ENCODE measurements at regions not wholly inside any gene's neighbourhood (a gene's known extent, or its start where the extent isn't known, plus 50 kb on each side); places are given as distances from the start of the nearest gene placed in this dataset.

GRCh38 chr15:93241696-93242585 lies 152.9 kb upstream of the RGMA start:
- ATAC-seq (ENCODE audit: insufficient number of reproducible peaks, low FRiP score, low read depth) (no peak), DNase-seq (ENCODE audit: low spot score) (no peak)
- Histone ChIP-seq H3K27ac (no peak overlapping the region), H3K9me3 (no peaks in the 10 kb centered on the region), H3K36me3 (no peaks in the 10 kb centered on the region), H3K27me3 (replicated peaks; ENCODE audit: insufficient read depth) (no peaks in the 10 kb centered on the region), H3K4me1 (ENCODE audit: control insufficient read depth in 1 of 2, low read depth in 2 of 2) (no peaks in the 10 kb centered on the region), H3K4me3 (no peak overlapping the region)
- TF ChIP-seq, protein P1, sequence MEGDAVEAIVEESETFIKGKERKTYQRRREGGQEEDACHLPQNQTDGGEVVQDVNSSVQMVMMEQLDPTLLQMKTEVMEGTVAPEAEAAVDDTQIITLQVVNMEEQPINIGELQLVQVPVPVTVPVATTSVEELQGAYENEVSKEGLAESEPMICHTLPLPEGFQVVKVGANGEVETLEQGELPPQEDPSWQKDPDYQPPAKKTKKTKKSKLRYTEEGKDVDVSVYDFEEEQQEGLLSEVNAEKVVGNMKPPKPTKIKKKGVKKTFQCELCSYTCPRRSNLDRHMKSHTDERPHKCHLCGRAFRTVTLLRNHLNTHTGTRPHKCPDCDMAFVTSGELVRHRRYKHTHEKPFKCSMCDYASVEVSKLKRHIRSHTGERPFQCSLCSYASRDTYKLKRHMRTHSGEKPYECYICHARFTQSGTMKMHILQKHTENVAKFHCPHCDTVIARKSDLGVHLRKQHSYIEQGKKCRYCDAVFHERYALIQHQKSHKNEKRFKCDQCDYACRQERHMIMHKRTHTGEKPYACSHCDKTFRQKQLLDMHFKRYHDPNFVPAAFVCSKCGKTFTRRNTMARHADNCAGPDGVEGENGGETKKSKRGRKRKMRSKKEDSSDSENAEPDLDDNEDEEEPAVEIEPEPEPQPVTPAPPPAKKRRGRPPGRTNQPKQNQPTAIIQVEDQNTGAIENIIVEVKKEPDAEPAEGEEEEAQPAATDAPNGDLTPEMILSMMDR (IDR thresholded peaks at IDR 0.05), result no peak

DNA sequence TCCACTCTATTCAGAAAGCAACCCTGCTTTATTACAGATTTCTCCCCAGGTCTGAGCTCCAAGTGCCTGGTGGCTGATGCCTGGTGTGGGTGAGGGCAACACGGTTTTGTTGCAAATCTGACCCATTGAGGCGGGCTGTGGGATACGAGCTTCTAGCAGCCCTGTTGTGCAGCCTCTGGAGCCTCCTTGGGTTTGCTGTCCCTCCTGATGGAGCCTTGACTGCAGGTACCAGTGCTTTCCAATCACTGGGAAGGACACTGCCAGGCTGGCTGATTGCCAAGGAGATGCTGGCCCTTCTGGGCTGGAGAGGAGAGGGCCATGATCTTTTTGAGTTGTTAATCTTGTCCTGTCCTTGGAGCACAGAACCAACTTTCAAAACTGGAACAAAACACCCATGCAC lies 151.0 kb upstream of the RGMA start:
- TF ChIP-seq, protein P1 (IDR thresholded peaks at IDR 0.05), result no peak
- Histone ChIP-seq H3K9me3 (no peaks in the 10 kb centered on the region), H3K36me3 (no peaks in the 10 kb centered on the region), H3K27ac (no peak overlapping the region), H3K4me1 (ENCODE audit: control insufficient read depth in 1 of 2, low read depth in 2 of 2) (no peaks in the 10 kb centered on the region), H3K4me3 (no peak overlapping the region), H3K27me3 (replicated peaks; ENCODE audit: insufficient read depth) (no peaks in the 10 kb centered on the region)
- DNase-seq (ENCODE audit: low spot score) (no peak), ATAC-seq (ENCODE audit: insufficient number of reproducible peaks, low FRiP score, low read depth) (no peak)

GRCh38 chr15:93239591-93239990 lies 150.6 kb upstream of the RGMA start:
- H3K27me3 ChIP-seq (replicated peaks; ENCODE audit: insufficient read depth), result no peaks in the 10 kb centered on the region
- H3K4me3 ChIP-seq, result no peak overlapping the region
- TF ChIP-seq, protein P1 (IDR thresholded peaks at IDR 0.05), result no peak
- no peaks in the 10 kb centered on the region for H3K36me3 ChIP-seq
- DNase-seq (ENCODE audit: low spot score) (no peak), ATAC-seq (ENCODE audit: insufficient number of reproducible peaks, low FRiP score, low read depth) (no peak)
- H3K27ac ChIP-seq, result no peak overlapping the region
- no peaks in the 10 kb centered on the region for H3K4me1 ChIP-seq (ENCODE audit: control insufficient read depth in 1 of 2, low read depth in 2 of 2)
- no peaks in the 10 kb centered on the region for H3K9me3 ChIP-seq

- Histone ChIP-seq H3K27me3 (replicated peaks; ENCODE audit: insufficient read depth) (no peaks in the 10 kb centered on the region), H3K4me3 (no peak overlapping the region), H3K4me1 (ENCODE audit: control insufficient read depth in 1 of 2, low read depth in 2 of 2) (no peaks in the 10 kb centered on the region), H3K27ac (no peak overlapping the region), H3K36me3 (no peaks in the 10 kb centered on the region), H3K9me3 (no peaks in the 10 kb centered on the region)
- TF ChIP-seq, protein P1 (IDR thresholded peaks at IDR 0.05), result no peak
- ATAC-seq (ENCODE audit: insufficient number of reproducible peaks, low FRiP score, low read depth) (no peak), DNase-seq (ENCODE audit: low spot score) (no peak)
Observed at GRCh38 chr15:93238641-93239040, 149.6 kb upstream of the RGMA start.

DNA sequence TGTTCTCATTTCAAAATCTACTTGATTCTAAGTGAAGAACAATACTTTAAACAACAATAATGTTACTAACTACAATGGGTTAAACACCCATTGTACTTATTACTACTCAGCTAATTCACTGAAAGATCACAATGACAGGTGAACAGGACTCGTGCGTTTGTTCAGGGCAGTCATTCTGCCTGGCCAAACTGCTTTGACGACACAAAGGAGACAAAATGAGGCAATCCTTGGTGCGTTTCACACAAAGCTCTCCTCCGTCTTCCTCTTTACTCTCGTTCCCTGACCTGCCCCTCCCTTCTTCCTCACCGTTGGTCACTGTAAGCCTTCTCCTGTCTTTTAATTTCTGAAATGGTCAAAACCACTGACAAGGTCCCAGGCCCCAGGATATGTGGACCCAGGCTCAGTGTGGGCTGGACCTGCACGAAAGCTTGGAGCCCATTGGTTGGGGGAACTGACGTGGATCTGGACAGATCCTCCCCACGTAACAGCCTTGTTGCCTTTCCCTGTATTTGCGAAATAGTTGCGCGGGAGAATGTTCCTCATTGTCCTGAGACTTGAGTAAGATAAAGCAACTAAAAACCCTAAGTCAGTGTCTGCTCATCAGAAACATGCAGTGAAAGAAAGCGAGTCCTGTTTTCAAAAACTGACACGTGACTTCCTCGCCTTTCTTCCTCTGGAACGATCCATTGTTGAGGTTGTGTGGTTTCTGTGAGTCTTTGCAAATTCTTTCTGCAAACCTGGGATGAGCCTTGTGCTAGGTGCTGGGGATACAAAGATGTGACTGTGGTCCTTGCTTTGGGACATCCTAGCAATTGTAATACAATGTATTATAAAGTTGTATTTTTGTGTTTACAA lies 147.1 kb upstream of the RGMA start:
- no peak for DNase-seq (ENCODE audit: low spot score)
- Histone ChIP-seq H3K4me3 (no peak overlapping the region), H3K27me3 (replicated peaks; ENCODE audit: insufficient read depth) (no peaks in the 10 kb centered on the region), H3K9me3 (no peaks in the 10 kb centered on the region), H3K36me3 (no peaks in the 10 kb centered on the region), H3K27ac (peak overlapping the region in 1 of 2 donors; percentile 11), H3K4me1 (ENCODE audit: control insufficient read depth in 1 of 2, low read depth in 2 of 2) (peaks cover 3 to 11% of the 10 kb centered on the region in 2 donors)
- ATAC-seq (ENCODE audit: insufficient number of reproducible peaks, low FRiP score, low read depth), result no peak
- TF ChIP-seq, protein P1 (IDR thresholded peaks at IDR 0.05), result no peak
